GM23338 (cell line): ENCODE measurements at regions not wholly inside any gene's neighbourhood (a gene's known extent, or its start where the extent isn't known, plus 50 kb on each side); places are given as distances from the start of the nearest gene placed in this dataset.

Source experiments
- ATAC-seq: fragments of 200-7000 bp; cut with Tn5 transposase; 3 replicates; pipeline ENCODE4 v1.9.1; 2020
- DNase-seq: peaks from one replicate; pipeline ENCODE4 v3.0.0-alpha.2; 2015; ENCODE audit warnings: low spot score
- H2AFZ ChIP-seq: fragments of 200-600 bp; sonication (generic); 2 replicates; pipeline ENCODE4 v1.8.0; 2016; ENCODE audit warnings: antibody characterized with exemption, mild to moderate bottlenecking, moderate library complexity
- H3F3A ChIP-seq: fragments of 200-600 bp; sonication (generic); replicated peaks from 2 replicates; pipeline ENCODE4 v1.8.0; 2017; ENCODE audit warnings: antibody characterized with exemption, mixed run types, low read depth
- H3K27ac ChIP-seq: fragments of 200-600 bp; sonication (generic); 2 replicates; pipeline ENCODE4 v1.6.1; 2016; ENCODE audit warnings: low read depth
- H3K27me3 ChIP-seq: fragments of 200-600 bp; sonication (generic); 2 replicates; pipeline ENCODE4 v1.8.0; 2016; ENCODE audit warnings: mild to moderate bottlenecking, mixed run types, moderate library complexity; ENCODE audit not compliant: insufficient read depth
- H3K36me3 ChIP-seq: fragments of 200-600 bp; sonication (generic); 2 replicates; pipeline ENCODE4 v1.8.0; 2016; ENCODE audit warnings: mild to moderate bottlenecking; ENCODE audit not compliant: insufficient read depth
- H3K4me1 ChIP-seq: fragments of 200-600 bp; sonication (generic); 2 replicates; pipeline ENCODE4 v1.8.0; 2016; ENCODE audit warnings: mild to moderate bottlenecking, moderate library complexity; ENCODE audit not compliant: insufficient read depth
- H3K4me2 ChIP-seq: fragments of 200-600 bp; sonication (generic); 2 replicates; pipeline ENCODE4 v1.7.1; 2017; ENCODE audit warnings: mixed run types
- H3K4me3 ChIP-seq: fragments of 200-600 bp; sonication (generic); 2 replicates; pipeline ENCODE4 v1.6.1; 2016; ENCODE audit warnings: mixed run types
- H3K79me2 ChIP-seq: fragments of 200-600 bp; sonication (generic); replicated peaks from 2 replicates; pipeline ENCODE4 v1.8.0; 2017; ENCODE audit warnings: mild to moderate bottlenecking; ENCODE audit not compliant: insufficient read depth
- H3K9me2 ChIP-seq: fragments of 200-600 bp; sonication (generic); 2 replicates; pipeline ENCODE4 v1.8.0; 2017; ENCODE audit not compliant: insufficient read depth
- H4K20me1 ChIP-seq: fragments of 200-600 bp; sonication (generic); replicated peaks from 2 replicates; pipeline ENCODE4 v1.8.0; 2017; ENCODE audit warnings: mild to moderate bottlenecking; ENCODE audit not compliant: insufficient read depth
- H3K27ac Mint-ChIP-seq: 2 replicates; pipeline ENCODE4 v1.8.0; 2020; ENCODE audit warnings: inconsistent platforms, mild to moderate bottlenecking, moderate library complexity, mixed read lengths
- H3K27me3 Mint-ChIP-seq: 3 replicates; pipeline ENCODE4 v1.8.0; 2022; ENCODE audit warnings: low read depth, mild to moderate bottlenecking, moderate library complexity, mixed read lengths, inconsistent platforms; ENCODE audit not compliant: insufficient read depth, poor library complexity
- H3K36me3 Mint-ChIP-seq: 3 replicates; pipeline ENCODE4 v1.8.0; 2021; ENCODE audit warnings: low read depth, mild to moderate bottlenecking, inconsistent platforms, moderate library complexity, mixed read lengths
- H3K4me1 Mint-ChIP-seq: 3 replicates; pipeline ENCODE4 v1.8.0; 2020; ENCODE audit warnings: mild to moderate bottlenecking, inconsistent platforms, mixed read lengths
- H3K4me3 Mint-ChIP-seq: 3 replicates; pipeline ENCODE4 v1.8.0; 2021; ENCODE audit warnings: moderate library complexity, mild to moderate bottlenecking, inconsistent platforms, mixed read lengths
- H3K9me3 Mint-ChIP-seq: 3 replicates; pipeline ENCODE4 v1.8.0; 2020; ENCODE audit warnings: moderate library complexity, mild to moderate bottlenecking, inconsistent platforms, mixed read lengths
- CREB1 ChIP-seq: fragments of 250-450 bp; sonication (Bioruptor Pico); IDR thresholded peaks from 2 replicates; pipeline ENCODE4 v1.5.0; 2020; ENCODE audit warnings: low read depth, mild to moderate bottlenecking, moderate library complexity
- ETS1 ChIP-seq: IDR thresholded peaks from 2 replicates; pipeline ENCODE4 v1.6.1; 2016; ENCODE audit warnings: antibody characterized with exemption
- EZH2 ChIP-seq: fragments of 200-600 bp; sonication (generic); IDR thresholded peaks from one replicate; pipeline ENCODE4 v1.8.0; 2017; ENCODE audit warnings: antibody characterized with exemption, mild to moderate bottlenecking, low read depth; ENCODE audit not compliant: unreplicated experiment
- EZH2phosphoT487 ChIP-seq: fragments of 200-600 bp; sonication (generic); IDR thresholded peaks from one replicate; pipeline ENCODE4 v1.8.1; 2018; ENCODE audit warnings: antibody characterized with exemption; ENCODE audit not compliant: unreplicated experiment
- JUNB ChIP-seq: IDR thresholded peaks from one replicate; pipeline ENCODE4 v1.6.1; 2016; ENCODE audit warnings: antibody characterized with exemption; ENCODE audit not compliant: unreplicated experiment
- NANOG ChIP-seq: IDR thresholded peaks from 2 replicates; pipeline ENCODE4 v1.6.1; 2016; ENCODE audit warnings: antibody characterized with exemption, borderline replicate concordance
- POLR2AphosphoS5 ChIP-seq: IDR thresholded peaks from 2 replicates; pipeline ENCODE4 v1.6.1; 2016; ENCODE audit warnings: antibody characterized with exemption, low read depth
- REST ChIP-seq: IDR thresholded peaks from one replicate; pipeline ENCODE4 v1.6.1; 2018; ENCODE audit warnings: antibody characterized with exemption; ENCODE audit not compliant: unreplicated experiment
- STAT1 ChIP-seq: IDR thresholded peaks from one replicate; pipeline ENCODE4 v1.6.1; 2016; ENCODE audit warnings: antibody characterized with exemption; ENCODE audit not compliant: unreplicated experiment
- ZNF114 ChIP-seq: fragments of 250-450 bp; sonication (Bioruptor Pico); IDR thresholded peaks from 2 replicates; pipeline ENCODE4 v1.5.0; 2020; ENCODE audit warnings: mild to moderate bottlenecking, moderate library complexity
- ZNF331 ChIP-seq: fragments of 250-450 bp; sonication (Bioruptor Pico); IDR thresholded peaks from 2 replicates; pipeline ENCODE4 v1.5.0; 2020; ENCODE audit warnings: low read depth, mild to moderate bottlenecking, moderate library complexity
- ZNF462 ChIP-seq: fragments of 250-450 bp; sonication (Bioruptor Pico); IDR thresholded peaks from 2 replicates; pipeline ENCODE4 v1.5.0; 2020; ENCODE audit warnings: mild to moderate bottlenecking, moderate library complexity
- TF ChIP-seq, protein P1 (sequence below), 2 experiments: fragments of 200-600 bp in 1 of 2; sonication (generic) in 1 of 2; conservative IDR thresholded peaks; 2 replicates each; pipeline versions ENCODE4 v1.5.1 to v1.6.1; 2016 to 2017; ENCODE audit warnings: antibody characterized with exemption in 2 of 2, low read depth in 2 of 2, mild to moderate bottlenecking in 2 of 2, moderate library complexity in 1 of 2

GRCh38 chr5:121701731-121702130 lies 150.0 kb upstream of the FTMT start:
- Mint-ChIP-seq H3K9me3 (no peaks in the 10 kb centered on the region), H3K27ac (no peak overlapping the region), H3K4me3 (no peak overlapping the region), H3K36me3 (no peaks in the 10 kb centered on the region), H3K27me3 (no peaks in the 10 kb centered on the region), H3K4me1 (no peaks in the 10 kb centered on the region)
- no peak overlapping the region for H3K27ac ChIP-seq
- DNase-seq (no peak), ATAC-seq (no peak)
- no peak overlapping the region for H3K4me2 ChIP-seq
- TF ChIP-seq JUNB (no peak), NANOG (no peak), EZH2phosphoT487 (no peak), EZH2 (no peak), ZNF114 (CRISPR knock-in tag) (no peak), POLR2AphosphoS5 (no peak), ETS1 (no peak), CREB1 (CRISPR knock-in tag) (no peak), ZNF331 (no peak), STAT1 (no peak), ZNF462 (CRISPR knock-in tag) (no peak), REST (no peak)
- TF ChIP-seq, protein P1, sequence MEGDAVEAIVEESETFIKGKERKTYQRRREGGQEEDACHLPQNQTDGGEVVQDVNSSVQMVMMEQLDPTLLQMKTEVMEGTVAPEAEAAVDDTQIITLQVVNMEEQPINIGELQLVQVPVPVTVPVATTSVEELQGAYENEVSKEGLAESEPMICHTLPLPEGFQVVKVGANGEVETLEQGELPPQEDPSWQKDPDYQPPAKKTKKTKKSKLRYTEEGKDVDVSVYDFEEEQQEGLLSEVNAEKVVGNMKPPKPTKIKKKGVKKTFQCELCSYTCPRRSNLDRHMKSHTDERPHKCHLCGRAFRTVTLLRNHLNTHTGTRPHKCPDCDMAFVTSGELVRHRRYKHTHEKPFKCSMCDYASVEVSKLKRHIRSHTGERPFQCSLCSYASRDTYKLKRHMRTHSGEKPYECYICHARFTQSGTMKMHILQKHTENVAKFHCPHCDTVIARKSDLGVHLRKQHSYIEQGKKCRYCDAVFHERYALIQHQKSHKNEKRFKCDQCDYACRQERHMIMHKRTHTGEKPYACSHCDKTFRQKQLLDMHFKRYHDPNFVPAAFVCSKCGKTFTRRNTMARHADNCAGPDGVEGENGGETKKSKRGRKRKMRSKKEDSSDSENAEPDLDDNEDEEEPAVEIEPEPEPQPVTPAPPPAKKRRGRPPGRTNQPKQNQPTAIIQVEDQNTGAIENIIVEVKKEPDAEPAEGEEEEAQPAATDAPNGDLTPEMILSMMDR (conservative IDR thresholded peaks at IDR 0.05; ENCODE audit: low read depth in 2 of 2) = no peak
- H2AFZ ChIP-seq = no peak overlapping the region
- no peaks in the 10 kb centered on the region for H3K4me1 ChIP-seq
- no peaks in the 10 kb centered on the region for H3K27me3 ChIP-seq
- H3K36me3 ChIP-seq = no peaks in the 10 kb centered on the region
- H4K20me1 ChIP-seq = no peaks in the 10 kb centered on the region
- H3K4me3 ChIP-seq = no peak overlapping the region
- no peaks in the 10 kb centered on the region for H3K9me2 ChIP-seq
- no peaks in the 10 kb centered on the region for H3F3A ChIP-seq
- H3K79me2 ChIP-seq = no peaks in the 10 kb centered on the region
